Mucosa of descending colon (tissue), 3 donors: ENCODE measurements at regions not wholly inside any gene's neighbourhood (a gene's known extent, or its start where the extent isn't known, plus 50 kb on each side); places are given as distances from the start of the nearest gene placed in this dataset.

Experiments
- ATAC-seq: fragments of 200-7000 bp; cut with Tn5 transposase; one replicate; pipeline ENCODE4 v1.9.1; 2020; ENCODE audit warnings: mild to moderate bottlenecking, moderate library complexity
- DNase-seq, 3 donors: peaks; one replicate each; pipeline ENCODE4 v3.0.0-alpha.2; 2020
- H3K36me3 ChIP-seq: fragments of 200-600 bp; one replicate; pipeline ENCODE4 v1.8.0; 2021; ENCODE audit warnings: low read depth, mild to moderate bottlenecking
- H3K4me1 ChIP-seq: fragments of 200-600 bp; one replicate; pipeline ENCODE4 v1.8.0; 2021; ENCODE audit warnings: low read depth, mild to moderate bottlenecking
- H3K4me3 ChIP-seq: fragments of 200-600 bp; one replicate; pipeline ENCODE4 v1.8.0; 2021; ENCODE audit warnings: mild to moderate bottlenecking
- H3K9me3 ChIP-seq: fragments of 200-600 bp; one replicate; pipeline ENCODE4 v1.8.0; 2021; ENCODE audit warnings: mild to moderate bottlenecking
- intact Hi-C, 2 donors: fragments of 100-400 bp; cut with DNase I in 1 of 2; cut with micrococcal nuclease in 1 of 2; formaldehyde crosslinking; loops; one replicate each; pipeline versions ENCODE4 v1.11.0 to v1.11.1; 2022; cut with DNase I, micrococcal nuclease
- TF ChIP-seq, protein P1 (sequence below): fragments of 200-600 bp; IDR thresholded peaks from one replicate; pipeline ENCODE4 v1.8.0; 2022; ENCODE audit warnings: antibody characterized with exemption, mild to moderate bottlenecking
- donor health status: DM: no; HTN: no; CAD: no; lungs with moderate emphysema.
- donor health status: DM: no; HTN: no; CAD: no.
- donor health status: DM: no; HTN: yes; CAD: no.

GRCh38 chr4:14910411-14910810, 91.9 kb upstream of the CPEB2 start:
- intact Hi-C loops = no loop called here
- Histone ChIP-seq H3K4me1 (no peaks in the 10 kb centered on the region), H3K36me3 (no peaks in the 10 kb centered on the region), H3K4me3 (no peak overlapping the region), H3K9me3 (no peaks in the 10 kb centered on the region)
- DNase-seq = no peak
- no peak for ATAC-seq
- TF ChIP-seq, protein P1, sequence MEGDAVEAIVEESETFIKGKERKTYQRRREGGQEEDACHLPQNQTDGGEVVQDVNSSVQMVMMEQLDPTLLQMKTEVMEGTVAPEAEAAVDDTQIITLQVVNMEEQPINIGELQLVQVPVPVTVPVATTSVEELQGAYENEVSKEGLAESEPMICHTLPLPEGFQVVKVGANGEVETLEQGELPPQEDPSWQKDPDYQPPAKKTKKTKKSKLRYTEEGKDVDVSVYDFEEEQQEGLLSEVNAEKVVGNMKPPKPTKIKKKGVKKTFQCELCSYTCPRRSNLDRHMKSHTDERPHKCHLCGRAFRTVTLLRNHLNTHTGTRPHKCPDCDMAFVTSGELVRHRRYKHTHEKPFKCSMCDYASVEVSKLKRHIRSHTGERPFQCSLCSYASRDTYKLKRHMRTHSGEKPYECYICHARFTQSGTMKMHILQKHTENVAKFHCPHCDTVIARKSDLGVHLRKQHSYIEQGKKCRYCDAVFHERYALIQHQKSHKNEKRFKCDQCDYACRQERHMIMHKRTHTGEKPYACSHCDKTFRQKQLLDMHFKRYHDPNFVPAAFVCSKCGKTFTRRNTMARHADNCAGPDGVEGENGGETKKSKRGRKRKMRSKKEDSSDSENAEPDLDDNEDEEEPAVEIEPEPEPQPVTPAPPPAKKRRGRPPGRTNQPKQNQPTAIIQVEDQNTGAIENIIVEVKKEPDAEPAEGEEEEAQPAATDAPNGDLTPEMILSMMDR = no peak

DNA sequence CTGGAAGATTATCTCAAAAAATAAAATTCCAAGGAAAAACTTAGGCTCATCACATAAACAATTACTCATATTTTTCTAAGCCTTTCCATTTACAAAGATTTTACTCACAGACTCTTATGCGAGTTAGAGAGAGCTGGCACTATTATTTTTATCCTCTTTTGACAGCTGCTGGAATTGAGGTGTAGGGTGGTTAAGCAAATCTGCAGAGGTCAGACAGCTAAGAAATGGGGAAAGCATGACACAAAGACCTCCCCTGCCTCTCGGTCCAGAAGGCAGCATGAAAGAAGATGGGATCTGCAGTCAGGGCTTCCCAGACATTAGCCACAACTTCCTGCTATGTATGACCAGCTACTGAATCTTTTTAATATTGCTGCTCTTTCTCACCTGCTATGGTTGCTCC, 89.9 kb upstream of the CPEB2 start:
- DNase-seq (no peak), ATAC-seq (no peak)
- no peak overlapping the region for H3K4me3 ChIP-seq
- H3K9me3 ChIP-seq = no peaks in the 10 kb centered on the region
- TF ChIP-seq, protein P1 = no peak
- intact Hi-C loops = no loop called here
- H3K4me1 ChIP-seq = no peaks in the 10 kb centered on the region
- H3K36me3 ChIP-seq = no peaks in the 10 kb centered on the region

GRCh38 chr4:14915018-14915417, 87.3 kb upstream of the CPEB2 start:
- Histone ChIP-seq H3K4me3 (no peak overlapping the region), H3K9me3 (no peaks in the 10 kb centered on the region), H3K4me1 (no peaks in the 10 kb centered on the region), H3K36me3 (no peaks in the 10 kb centered on the region)
- TF ChIP-seq, protein P1 = no peak
- intact Hi-C loops = no loop called here
- ATAC-seq (no peak), DNase-seq (no peak)

DNA sequence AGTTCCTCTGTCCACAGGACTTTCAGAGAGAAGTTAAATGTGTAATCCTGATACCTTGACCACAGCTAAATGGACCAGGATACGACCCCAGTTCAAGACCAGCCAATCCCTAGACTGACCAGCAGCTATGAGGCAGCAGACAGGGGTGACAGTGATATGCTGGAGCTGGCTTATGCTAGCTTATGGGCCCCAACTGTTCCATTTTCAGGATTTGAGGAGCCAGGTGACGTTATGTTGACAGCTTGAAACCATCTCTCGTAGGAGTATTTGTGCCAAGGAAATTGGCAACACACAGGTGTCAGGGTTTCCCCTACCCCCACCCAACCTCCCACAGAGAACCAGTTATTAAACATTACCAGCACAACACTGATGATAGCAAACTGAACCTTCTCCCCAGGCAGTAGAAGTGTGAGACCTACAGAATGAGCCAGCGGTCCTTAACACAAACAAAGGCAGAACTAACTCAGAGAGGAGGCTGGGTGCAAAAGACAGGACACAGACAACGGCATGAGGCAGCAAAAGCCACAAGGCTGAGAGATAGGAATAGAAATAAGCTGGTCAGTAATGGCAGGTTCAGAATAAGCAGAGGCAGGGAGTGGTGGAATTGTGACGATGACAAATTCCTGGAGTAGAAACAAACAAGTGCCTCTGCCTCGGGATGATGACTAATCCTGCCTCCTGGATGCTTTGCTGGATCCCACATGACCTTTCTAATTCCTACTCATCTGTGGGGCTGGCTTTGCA, 85.6 kb upstream of the CPEB2 start:
- ATAC-seq (peak; percentile 60), DNase-seq (no peak)
- no peaks in the 10 kb centered on the region for H3K4me1 ChIP-seq
- H3K4me3 ChIP-seq = no peak overlapping the region
- intact Hi-C loops = no loop called here
- TF ChIP-seq, protein P1 = no peak
- no peaks in the 10 kb centered on the region for H3K36me3 ChIP-seq
- H3K9me3 ChIP-seq = no peaks in the 10 kb centered on the region

DNA sequence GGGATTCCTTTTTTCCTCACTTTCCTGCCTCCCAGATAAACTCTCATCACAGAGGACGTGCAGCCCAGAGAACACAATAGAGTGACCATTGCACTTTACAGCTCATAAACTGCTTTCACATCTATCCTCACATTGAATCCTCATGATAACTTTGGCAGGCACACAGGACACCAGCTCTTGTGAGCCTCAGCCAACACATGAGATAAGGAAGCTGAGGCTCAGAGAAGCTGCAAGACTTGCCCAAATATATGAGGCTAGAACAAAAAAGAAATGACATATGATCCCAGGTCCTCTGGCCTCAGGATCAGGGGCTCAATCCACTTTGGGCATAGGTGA, 85.0 kb upstream of the CPEB2 start:
- intact Hi-C loops = no loop called here

More for the DNA sequence above, 85.0 kb upstream of the CPEB2 start:
- no peak overlapping the region for H3K4me3 ChIP-seq
- ATAC-seq (no peak), DNase-seq (no peak)
- H3K36me3 ChIP-seq = no peaks in the 10 kb centered on the region
- TF ChIP-seq, protein P1 = no peak
- H3K9me3 ChIP-seq = no peaks in the 10 kb centered on the region
- H3K4me1 ChIP-seq = no peaks in the 10 kb centered on the region
